PC-9 (cell line): ENCODE measurements at regions not wholly inside any gene's neighbourhood (a gene's known extent, or its start where the extent isn't known, plus 50 kb on each side); places are given as distances from the start of the nearest gene placed in this dataset.

Experiments
- BruUV-seq: library from RNA; stranded (reverse); fragments of 400-500 nt; replicated peaks from 2 replicates; lab custom pipeline; 2021; lab: Mats Ljungman, UMichigan
- CTCF ChIA-PET: fragments of 300-600 bp; sonication (Branson Sonifier 250); formaldehyde crosslinking; loops from one replicate; lab custom pipeline; 2022; ENCODE audit warnings: antibody characterized with exemption; lab: Charles Lee
- POLR2A ChIA-PET: fragments of 300-600 bp; sonication (Branson Sonifier 250); formaldehyde crosslinking; loops from one replicate; lab custom pipeline; 2022; ENCODE audit warnings: antibody characterized with exemption; ENCODE audit not compliant: unreplicated experiment; lab: Charles Lee
- DNase-seq, 2 experiments: peaks; one replicate each; pipeline versions ENCODE4 v3.0.0 to v3.0.0-alpha.2; 2015 to 2022; ENCODE audit warnings: mixed read lengths in 1 of 2
- H2AFZ ChIP-seq: fragments of 200-600 bp; sonication (generic); 2 replicates; pipeline ENCODE4 v1.8.1; 2017; ENCODE audit warnings: antibody characterized with exemption
- H3F3A ChIP-seq: fragments of 200-600 bp; sonication (generic); 2 replicates; pipeline ENCODE4 v1.8.1; 2017; ENCODE audit warnings: antibody characterized with exemption, mild to moderate bottlenecking, low read depth; ENCODE audit not compliant: insufficient read depth
- H3K27ac ChIP-seq: fragments of 200-600 bp; sonication (generic); 2 replicates; pipeline ENCODE4 v1.6.1; 2016; ENCODE audit warnings: mixed run types
- H3K27me3 ChIP-seq: fragments of 200-600 bp; sonication (generic); 2 replicates; pipeline ENCODE4 v1.6.1; 2016; ENCODE audit warnings: low read depth, mixed run types; ENCODE audit not compliant: insufficient read depth
- H3K36me3 ChIP-seq: fragments of 200-600 bp; sonication (generic); 2 replicates; pipeline ENCODE4 v1.6.1; 2016; ENCODE audit warnings: low read depth, mixed run types
- H3K4me1 ChIP-seq: fragments of 200-600 bp; sonication (generic); replicated peaks from 2 replicates; pipeline ENCODE4 v1.6.1; 2016; ENCODE audit warnings: mixed run types; ENCODE audit not compliant: insufficient read depth
- H3K4me2 ChIP-seq: fragments of 200-600 bp; sonication (generic); 2 replicates; pipeline ENCODE4 v1.6.1; 2017; ENCODE audit warnings: mixed run types
- H3K4me3 ChIP-seq: fragments of 200-600 bp; sonication (generic); 2 replicates; pipeline ENCODE4 v1.6.1; 2016; ENCODE audit warnings: mixed run types
- H3K79me2 ChIP-seq: fragments of 200-600 bp; sonication (generic); 2 replicates; pipeline ENCODE4 v1.6.1; 2017; ENCODE audit warnings: low read depth, mixed run types
- H3K9me2 ChIP-seq: fragments of 200-600 bp; sonication (generic); 2 replicates; pipeline ENCODE4 v1.8.1; 2017; ENCODE audit warnings: mild to moderate bottlenecking; ENCODE audit not compliant: insufficient read depth
- H3K9me3 ChIP-seq: fragments of 200-600 bp; sonication (generic); 2 replicates; pipeline ENCODE4 v1.8.1; 2016; ENCODE audit warnings: low read depth; ENCODE audit not compliant: insufficient read depth
- H4K20me1 ChIP-seq: fragments of 200-600 bp; sonication (generic); 2 replicates; pipeline ENCODE4 v1.8.1; 2017; ENCODE audit not compliant: insufficient read depth
- CTCF ChIP-seq: fragments of 200-600 bp; sonication (generic); conservative IDR thresholded peaks from 2 replicates; pipeline ENCODE4 v1.6.1; 2017; ENCODE audit warnings: mixed run types, antibody characterized with exemption, mild to moderate bottlenecking, moderate library complexity
- EZH2 ChIP-seq: fragments of 200-600 bp; sonication (generic); IDR thresholded peaks from 2 replicates; pipeline ENCODE4 v1.8.0; 2017; ENCODE audit warnings: antibody characterized with exemption, low read depth
- intact Hi-C: fragments of 100-400 bp; cut with micrococcal nuclease; formaldehyde crosslinking; loops from one replicate; pipeline ENCODE4 v1.10.0; 2022; ENCODE audit not compliant: unreplicated experiment

- Histone ChIP-seq H3K9me3 (no peaks in the 10 kb centered on the region), H3K27ac (no peak overlapping the region), H3F3A (no peaks in the 10 kb centered on the region), H3K27me3 (no peaks in the 10 kb centered on the region), H3K4me2 (no peak overlapping the region), H3K4me3 (no peak overlapping the region), H3K4me1 (peaks cover 18% of the 10 kb centered on the region; the same call in 1 of the 2 replicates), H4K20me1 (no peaks in the 10 kb centered on the region), H3K9me2 (no peaks in the 10 kb centered on the region), H3K79me2 (no peaks in the 10 kb centered on the region), H3K36me3 (no peaks in the 10 kb centered on the region), H2AFZ (no peak overlapping the region)
- POLR2A ChIA-PET: interaction anchor here (0.5 kb wide), 1 partner anchor 453 kb away, joined by 4 read pairs; no protein-coding TSS in a partner anchor
- CTCF ChIA-PET: no interaction called here
- TF ChIP-seq EZH2: no peak
- no peak for TF ChIP-seq CTCF
- no TSS peak for BruUV-seq
- intact Hi-C loops: no loop called here
- no peak for DNase-seq
Observed at GRCh38 chr11:92125321-92125720, 99.3 kb upstream of the FAT3 start.

- no peak overlapping the region for H3K4me3 ChIP-seq
- peak overlapping the region; percentile 18; the same call in 1 of the 2 replicates for H3K27ac ChIP-seq
- no peak overlapping the region for H2AFZ ChIP-seq
- no peaks in the 10 kb centered on the region for H3K79me2 ChIP-seq
- CTCF ChIA-PET: no interaction called here
- POLR2A ChIA-PET: interaction anchor here (0.6 kb wide), 1 partner anchor 206 kb away, joined by 3 read pairs; no protein-coding TSS in a partner anchor
- intact Hi-C loops: no loop called here
- no peak for TF ChIP-seq CTCF
- TF ChIP-seq EZH2: no peak
- no peaks in the 10 kb centered on the region for H3K36me3 ChIP-seq
- H3K9me3 ChIP-seq: 0 out of 2 replicates have a peak, but pooled peaks cover 4% of the 10 kb centered on the region
- H3K4me1 ChIP-seq: peaks cover 18% of the 10 kb centered on the region; the same call in 1 of the 2 replicates
- no peaks in the 10 kb centered on the region for H3K9me2 ChIP-seq
- no peaks in the 10 kb centered on the region for H3K27me3 ChIP-seq
- no peak overlapping the region for H3K4me2 ChIP-seq
- H4K20me1 ChIP-seq: no peaks in the 10 kb centered on the region
- DNase-seq: peak in 1 of 2 experiments; percentile 53
- no TSS peak for BruUV-seq
- no peaks in the 10 kb centered on the region for H3F3A ChIP-seq
Observed at GRCh38 chr11:92123540-92123939, 101.1 kb upstream of the FAT3 start.

DNA sequence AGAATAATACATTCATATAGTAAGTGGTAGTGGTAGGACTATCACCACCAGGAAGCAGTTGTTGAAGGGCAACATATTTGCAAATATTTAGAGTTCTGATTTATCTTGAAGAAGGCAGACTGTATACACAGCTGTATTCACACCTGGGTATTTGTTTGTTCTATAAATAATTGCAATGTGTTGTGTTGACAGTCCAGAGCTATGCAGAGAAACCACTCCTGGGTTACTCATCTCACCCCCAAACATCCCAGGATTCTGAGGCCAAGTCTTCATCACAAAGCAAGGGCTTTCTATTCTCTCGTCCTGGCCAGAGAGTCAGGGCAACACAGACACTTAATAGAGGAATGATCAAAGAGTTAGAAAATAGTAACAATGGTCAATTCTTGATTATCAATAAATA lies 102.1 kb upstream of the FAT3 start:
- DNase-seq: peak in 1 of 2 experiments; percentile 48
- Histone ChIP-seq H3K79me2 (no peaks in the 10 kb centered on the region), H3F3A (no peaks in the 10 kb centered on the region), H3K4me2 (no peak overlapping the region), H2AFZ (no peak overlapping the region), H3K27ac (no peak overlapping the region), H3K9me3 (0 out of 2 replicates have a peak, but pooled peaks cover 4% of the 10 kb centered on the region), H3K4me1 (peaks cover 18% of the 10 kb centered on the region; the same call in 1 of the 2 replicates), H3K4me3 (no peak overlapping the region), H3K36me3 (no peaks in the 10 kb centered on the region), H4K20me1 (no peaks in the 10 kb centered on the region), H3K9me2 (no peaks in the 10 kb centered on the region), H3K27me3 (no peaks in the 10 kb centered on the region)
- no peak for TF ChIP-seq EZH2
- no peak for TF ChIP-seq CTCF
- intact Hi-C loops: no loop called here
- no TSS peak for BruUV-seq
- ChIA-PET POLR2A (interaction anchor here (0.6 kb wide), 1 partner anchor 599 kb away, joined by 3 read pairs; no protein-coding TSS in a partner anchor), CTCF (no interaction called here)
